SIG-M5 treated with dmso at 0.1 percent for 504 hours (cell line): ENCODE measurements at regions not wholly inside any gene's neighbourhood (a gene's known extent, or its start where the extent isn't known, plus 50 kb on each side); places are given as distances from the start of the nearest gene placed in this dataset.
"Not testable (repeated sequence)": the region's sequence is repeated elsewhere in the genome, so short reads cannot be mapped to it uniquely, and the experiment has no call there.

Experiments used
- DNase-seq: peaks from one replicate; lab custom pipeline; 2025; ENCODE audit not compliant: unreplicated experiment; lab: John Stamatoyannopoulos, UW

GRCh38 chr1:197985351-197985750, 68.2 kb downstream of the LHX9 start:
- DNase-seq = peak; percentile 44

- no peak for DNase-seq
Observed at GRCh38 chr1:197986817-197987216, 69.6 kb downstream of the LHX9 start.

DNA sequence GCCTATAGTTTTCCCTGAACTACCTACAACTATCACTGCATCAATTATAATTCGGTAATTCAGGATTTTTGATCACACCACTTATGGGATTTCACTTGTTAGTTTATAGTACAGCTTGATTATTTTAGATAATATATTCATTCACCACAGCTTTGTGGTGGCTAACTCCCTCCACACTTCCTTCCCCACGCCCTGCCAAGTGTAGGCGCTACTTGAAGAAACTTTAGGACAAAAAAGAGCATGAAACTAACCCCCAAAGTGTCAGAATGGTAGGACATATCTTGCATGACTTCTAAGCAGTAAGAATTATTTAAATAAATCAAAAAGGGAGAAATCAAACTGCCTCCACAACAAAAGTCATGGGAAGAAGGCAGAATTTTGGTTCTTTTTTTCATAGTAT, 70.1 kb downstream of the LHX9 start:
- DNase-seq = no peak

DNA sequence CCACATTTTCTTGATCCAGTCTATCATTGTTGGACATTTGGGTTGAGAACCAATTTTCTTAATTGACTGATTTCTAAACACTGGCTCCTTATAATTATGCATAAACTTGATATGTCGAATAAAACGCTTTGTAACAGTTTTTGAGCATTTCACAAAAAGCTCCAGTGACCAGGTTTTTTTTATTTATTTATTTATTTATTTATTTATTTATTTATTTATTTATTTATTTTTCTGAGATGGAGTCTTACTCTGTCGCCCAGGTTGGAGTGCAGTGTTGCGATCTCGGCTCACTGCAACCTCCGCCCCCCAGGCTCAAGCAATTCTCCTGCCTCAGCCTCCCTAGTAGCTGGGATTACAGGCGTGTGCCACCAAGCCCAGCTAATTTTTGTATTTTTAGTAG, 71.4 kb downstream of the LHX9 start:
- DNase-seq = not testable (repeated sequence)

- peak; percentile 50 for DNase-seq
Observed at GRCh38 chr1:197989058-197989457, 71.9 kb downstream of the LHX9 start.

- DNase-seq = no peak
Observed at GRCh38 chr1:197991594-197991993, 74.4 kb downstream of the LHX9 start.

GRCh38 chr1:197994907-197995407, 77.8 kb downstream of the LHX9 start:
- peak; percentile 34 for DNase-seq

DNA sequence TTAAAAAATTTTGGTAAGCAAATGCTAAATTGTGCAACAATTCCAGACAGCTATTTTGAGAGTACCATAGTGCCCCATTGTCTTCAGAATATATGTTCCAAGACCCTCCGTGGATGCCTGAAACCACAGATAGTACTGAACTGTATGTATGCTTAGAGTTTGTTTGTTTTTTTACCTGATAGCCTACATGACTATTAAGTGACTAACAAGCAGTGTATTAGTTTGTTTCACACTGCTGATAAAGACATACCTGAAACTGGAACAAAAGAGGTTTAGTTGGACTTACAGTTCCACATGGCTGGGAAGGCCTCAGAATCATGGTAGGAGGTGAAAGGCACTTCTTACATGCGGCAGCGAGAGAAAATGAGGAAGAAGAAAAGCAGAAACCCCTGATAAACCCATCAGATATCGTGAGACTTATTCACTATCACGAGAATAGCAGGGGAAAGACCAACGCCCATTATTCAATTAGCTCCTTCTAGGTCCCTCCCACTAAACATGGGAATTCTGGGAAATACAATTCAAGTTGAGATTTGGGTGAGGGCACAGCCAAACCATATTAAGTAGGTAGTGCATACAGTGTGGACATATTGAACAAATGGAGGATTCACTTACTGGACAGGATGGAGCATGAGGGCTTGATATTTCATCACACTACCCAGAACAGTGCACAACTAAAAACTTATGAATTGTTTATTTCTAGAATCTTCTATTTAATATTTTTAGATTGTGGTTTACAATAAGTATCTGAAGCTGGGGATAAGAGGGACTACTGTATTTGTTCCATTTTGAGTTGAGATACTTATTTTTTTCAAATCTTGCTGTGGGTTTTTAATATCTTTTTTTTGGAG, 78.5 kb downstream of the LHX9 start:
- no peak for DNase-seq

DNA sequence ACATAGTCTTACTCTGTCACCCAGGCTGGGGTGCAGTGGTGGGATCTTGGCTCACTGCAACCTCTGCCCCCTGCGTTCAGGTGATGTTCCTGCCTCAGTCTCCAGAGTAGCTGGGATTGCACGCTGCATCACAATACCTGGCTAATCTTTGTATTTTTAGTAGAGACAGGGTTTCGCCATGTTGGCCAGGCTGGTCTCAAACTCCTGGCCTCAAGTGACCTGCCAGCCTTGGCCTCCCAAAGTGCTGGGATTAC, 79.0 kb downstream of the LHX9 start:
- DNase-seq = not testable (repeated sequence)

GRCh38 chr1:197998110-197998509, 80.9 kb downstream of the LHX9 start:
- no peak for DNase-seq

DNA sequence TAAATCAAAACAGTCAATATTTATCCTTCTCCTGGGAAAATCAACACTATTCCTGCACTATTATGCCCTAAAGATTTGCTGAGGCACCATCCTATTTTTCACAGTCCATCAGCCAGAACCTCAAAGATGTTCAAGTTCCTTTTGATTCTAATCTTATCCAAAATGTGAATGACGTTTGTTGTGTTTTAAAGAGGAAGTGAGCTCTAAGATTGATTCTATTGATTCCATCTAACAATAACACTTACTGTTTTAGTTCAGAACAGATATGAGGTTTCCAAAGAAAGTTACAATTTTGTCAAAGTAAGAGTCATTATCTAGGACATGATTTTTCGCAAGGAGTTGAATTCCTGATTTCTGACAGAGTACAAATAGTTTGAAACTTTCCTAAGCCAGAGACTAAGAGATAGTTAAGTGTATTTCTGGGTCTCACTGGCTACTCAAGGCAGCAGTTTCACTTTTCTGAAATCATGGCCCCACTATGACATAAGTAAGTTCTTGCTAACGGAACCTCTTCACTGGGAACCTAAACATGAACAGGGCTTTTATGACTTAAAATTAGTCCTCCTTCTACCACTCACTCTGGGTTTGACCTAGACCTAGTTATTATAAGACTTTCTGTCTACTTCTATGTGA, 84.7 kb downstream of the LHX9 start:
- DNase-seq = no peak

DNA sequence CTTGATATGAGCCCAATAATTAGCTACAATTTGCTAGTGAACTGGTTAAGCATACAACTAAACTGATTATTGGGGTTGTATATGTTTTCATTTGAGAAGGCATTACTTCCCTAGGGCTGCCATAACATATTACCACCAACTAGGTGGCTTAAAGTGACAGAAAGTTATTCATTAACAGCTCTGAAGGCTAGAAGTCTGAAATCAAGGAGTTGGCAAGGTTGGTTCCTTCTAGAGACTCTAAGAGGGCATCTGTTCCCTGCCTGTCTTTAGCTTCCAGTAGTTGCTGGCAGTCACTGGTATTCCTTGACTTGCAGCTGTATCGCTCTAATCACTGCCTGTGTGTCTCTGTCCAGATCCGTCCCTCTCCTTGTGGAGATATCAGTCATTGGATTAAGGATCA, 86.3 kb downstream of the LHX9 start:
- DNase-seq = no peak

DNA sequence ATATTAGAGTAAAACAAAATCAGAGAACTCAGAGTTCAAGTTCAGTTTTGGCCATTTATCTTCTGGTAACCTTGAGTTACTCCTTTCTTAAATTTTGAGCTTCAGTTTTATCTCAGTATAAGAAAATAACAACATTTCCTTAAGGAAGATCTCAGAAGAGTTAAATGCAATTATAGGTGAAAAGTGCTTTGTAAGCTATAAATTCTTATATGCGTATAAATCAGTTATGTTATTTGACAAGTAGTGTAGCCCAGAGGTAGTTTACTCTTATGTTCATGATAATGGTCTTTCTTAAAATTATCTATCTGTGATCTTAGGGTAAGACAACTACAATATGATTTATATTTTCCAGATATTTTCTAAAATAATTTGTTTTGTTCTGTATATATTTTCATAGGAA, 89.8 kb downstream of the LHX9 start:
- DNase-seq = no peak

DNA sequence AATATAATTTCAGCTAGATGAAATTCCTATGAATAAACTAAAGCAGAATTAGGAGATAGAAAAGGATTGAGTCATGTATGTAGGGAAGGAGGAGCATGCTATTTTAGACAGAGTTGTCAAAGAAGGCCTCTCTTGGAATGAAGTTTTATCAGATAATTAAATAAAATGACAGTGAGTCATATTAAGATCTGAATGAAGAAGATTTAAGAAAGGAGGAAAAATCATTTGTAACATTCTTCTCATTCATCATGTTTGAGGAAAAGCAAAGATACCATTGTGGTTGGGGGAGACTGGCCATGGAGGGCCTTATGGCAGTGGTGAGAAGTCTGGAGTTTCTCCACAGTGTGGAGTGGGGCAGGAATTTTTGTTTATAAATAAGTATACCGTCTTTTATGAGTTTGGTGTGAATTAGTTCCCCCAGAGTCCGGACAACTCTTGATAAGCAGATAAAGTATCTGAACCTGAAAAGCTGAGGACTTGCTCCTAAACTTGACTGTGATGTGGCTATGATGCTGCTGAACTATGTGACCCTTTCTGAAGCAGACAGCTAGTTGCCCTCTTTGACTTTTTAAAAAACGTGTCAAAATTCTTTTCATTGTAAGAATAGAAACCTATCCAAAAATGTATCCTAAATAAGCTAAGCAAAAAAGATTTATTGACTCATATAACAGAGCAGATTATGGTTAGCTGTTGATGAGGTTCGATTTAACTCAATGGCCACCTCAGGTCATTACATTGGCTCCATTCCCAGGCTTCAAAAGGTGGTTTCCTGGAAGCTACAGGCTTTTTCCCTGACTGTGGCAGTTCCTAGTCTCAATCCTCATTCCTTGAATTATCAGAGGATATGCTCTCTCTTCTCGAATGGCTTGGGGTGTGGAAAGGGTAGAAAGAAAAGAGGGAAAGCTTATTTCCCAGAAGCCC, 90.8 kb downstream of the LHX9 start:
- DNase-seq = no peak

- no peak for DNase-seq
Observed at GRCh38 chr1:198014355-198014754, 97.2 kb downstream of the LHX9 start.

GRCh38 chr1:198015309-198015708, 98.1 kb downstream of the LHX9 start:
- no peak for DNase-seq

DNA sequence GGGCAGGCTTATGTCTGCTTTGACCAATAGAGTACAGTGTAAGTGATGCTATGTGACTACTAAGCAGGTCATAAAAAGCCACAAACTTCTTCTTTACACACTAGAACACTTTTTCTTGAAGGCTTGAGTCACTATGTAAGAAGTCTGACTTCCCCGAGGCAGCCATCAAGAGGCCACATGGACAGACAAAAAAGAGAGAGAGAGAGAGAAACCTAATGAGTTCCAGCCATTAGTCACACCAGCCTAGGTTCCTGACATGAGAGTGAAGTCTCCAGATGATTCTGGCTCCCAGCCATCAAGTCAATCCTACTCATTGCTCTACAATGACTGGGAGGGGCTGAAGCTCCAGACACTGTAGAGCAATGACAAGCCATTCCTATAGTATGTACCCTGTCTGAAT, 101.4 kb downstream of the LHX9 start:
- DNase-seq = no peak

DNA sequence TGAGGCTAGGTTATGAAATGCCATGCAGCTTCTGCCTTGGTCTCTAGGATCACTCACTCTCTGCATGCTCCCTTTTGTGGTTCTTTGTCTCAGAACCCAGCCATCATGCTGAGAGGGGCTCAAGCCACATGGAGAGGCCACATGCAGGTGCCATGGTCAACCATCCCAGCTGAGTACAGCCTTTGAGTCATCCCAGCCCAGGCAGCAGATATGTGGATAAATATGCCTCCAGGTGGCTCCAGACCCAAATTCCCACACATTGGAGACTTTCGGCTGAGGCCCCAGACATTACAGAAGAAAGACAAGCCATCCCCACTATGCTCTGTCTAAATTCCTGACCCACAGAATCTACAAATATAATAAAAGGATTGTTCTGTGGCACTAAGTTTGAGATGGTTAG, 102.0 kb downstream of the LHX9 start:
- no peak for DNase-seq

DNA sequence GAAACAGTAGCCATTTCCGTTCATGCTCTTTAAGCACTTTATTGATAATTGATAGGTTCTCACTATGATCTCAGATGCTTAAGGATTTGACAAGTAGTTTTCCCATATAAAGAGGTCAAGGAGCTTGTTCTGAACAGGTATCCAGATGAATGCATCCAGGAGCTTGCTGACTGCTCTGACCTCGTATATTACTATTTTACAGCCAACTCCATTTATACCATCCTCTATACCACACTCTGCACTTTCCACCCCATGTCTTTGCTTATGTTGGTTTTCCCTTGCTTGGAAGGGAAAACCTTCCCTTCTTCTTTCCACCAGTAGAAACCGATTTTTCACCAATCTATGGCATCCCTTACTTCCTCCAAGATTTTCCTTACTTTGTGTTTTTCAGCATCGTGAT, 107.2 kb downstream of the LHX9 start:
- DNase-seq = no peak

GRCh38 chr1:198024782-198025181, 107.6 kb downstream of the LHX9 start:
- no peak for DNase-seq

- DNase-seq = no peak
Observed at GRCh38 chr1:198030682-198031081, 113.5 kb downstream of the LHX9 start.

GRCh38 chr1:198031086-198031485, 113.9 kb downstream of the LHX9 start:
- DNase-seq = no peak
